Activated CD8-positive, alpha-beta memory T cell treated with anti-CD3 and anti-CD28 coated beads, Interleukin-2, amount 10 ng/mL, durations not matched to agents 7 days and 5 days (primary cell): ENCODE measurements at regions not wholly inside any gene's neighbourhood (a gene's known extent, or its start where the extent isn't known, plus 50 kb on each side); places are given as distances from the start of the nearest gene placed in this dataset.
A peak's percentile ranks its signal among the peaks of the same experiment; 100 is the strongest.

Experiments used
- ATAC-seq: fragments of 150-1000 bp; cut with Tn5 transposase; one replicate; pipeline ENCODE4 v1.10.0; 2021; ENCODE audit warnings: moderate library complexity
- CTCF ChIA-PET: fragments of 350-600 bp; sonication (Branson Sonifier 250); formaldehyde crosslinking; loops from one replicate; lab custom pipeline; 2021; ENCODE audit warnings: antibody characterized with exemption; lab: Charles Lee
- DNase-seq: peaks from one replicate; pipeline ENCODE4 v3.0.0-alpha.2; 2020
- H3K27ac Mint-ChIP-seq: one replicate; pipeline ENCODE4 v1.8.0; 2021; ENCODE audit warnings: mild to moderate bottlenecking, mixed read lengths
- H3K27me3 Mint-ChIP-seq: one replicate; pipeline ENCODE4 v1.8.0; 2021; ENCODE audit warnings: mixed read lengths
- H3K36me3 Mint-ChIP-seq: one replicate; pipeline ENCODE4 v1.8.0; 2021; ENCODE audit warnings: mild to moderate bottlenecking, mixed read lengths
- H3K4me1 Mint-ChIP-seq: one replicate; pipeline ENCODE4 v1.8.0; 2021; ENCODE audit warnings: mixed read lengths
- H3K4me3 Mint-ChIP-seq: one replicate; pipeline ENCODE4 v1.8.0; 2021; ENCODE audit warnings: mild to moderate bottlenecking, moderate library complexity, mixed read lengths
- H3K9me3 Mint-ChIP-seq: one replicate; pipeline ENCODE4 v1.8.0; 2022; ENCODE audit warnings: low read depth, mixed read lengths

DNA sequence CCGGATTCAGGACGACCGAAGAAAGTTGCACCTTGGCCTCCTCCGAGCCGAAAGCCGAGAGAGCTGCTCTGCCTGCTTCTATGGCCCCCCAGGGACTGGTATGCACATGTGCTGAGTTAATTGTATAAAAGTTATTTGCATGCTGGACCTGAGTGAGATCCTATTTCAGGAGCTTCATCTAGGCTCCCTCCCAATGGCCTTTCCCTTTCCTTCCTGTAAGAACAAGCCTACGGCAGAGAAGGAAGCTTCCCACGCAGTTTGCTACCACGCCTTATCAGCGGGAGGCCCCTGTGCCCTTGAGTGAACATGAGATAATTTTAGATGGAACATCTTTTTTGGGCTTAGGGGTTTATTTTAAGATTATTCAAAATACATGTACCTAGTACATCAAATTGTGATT is 65.9 kb downstream of the RIN2 start:
- Mint-ChIP-seq H3K36me3 (no peaks in the 10 kb centered on the region), H3K27me3 (no peaks in the 10 kb centered on the region), H3K4me3 (no peak overlapping the region), H3K4me1 (peaks cover 11% of the 10 kb centered on the region), H3K9me3 (no peaks in the 10 kb centered on the region), H3K27ac (no peak overlapping the region)
- CTCF ChIA-PET: no interaction called here
- ATAC-seq (no peak), DNase-seq (no peak)

DNA sequence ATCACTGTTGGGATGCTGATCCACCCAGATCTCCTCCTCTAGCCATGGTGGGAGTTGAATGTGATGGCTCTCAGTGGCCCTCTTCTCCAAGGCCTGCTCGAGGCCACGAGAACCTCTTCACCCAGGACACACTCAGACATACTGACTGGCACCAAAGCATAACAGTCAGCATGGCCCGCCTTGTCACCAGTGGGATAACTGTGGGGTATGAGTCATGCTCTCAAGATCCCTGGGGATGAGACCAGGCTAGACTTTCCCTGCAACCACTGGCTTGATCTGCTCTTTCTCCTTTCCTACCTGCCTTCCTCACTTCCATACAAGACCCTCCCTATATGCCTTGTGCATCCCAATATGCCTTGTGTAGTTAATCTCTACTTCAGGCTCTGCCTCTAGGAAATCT is 66.8 kb downstream of the RIN2 start:
- DNase-seq: no peak
- H3K27ac Mint-ChIP-seq: no peak overlapping the region
- no peaks in the 10 kb centered on the region for H3K36me3 Mint-ChIP-seq
- no peak overlapping the region for H3K4me3 Mint-ChIP-seq
- CTCF ChIA-PET: no interaction called here
- ATAC-seq: no peak
- peaks cover 13% of the 10 kb centered on the region for H3K4me1 Mint-ChIP-seq
- no peaks in the 10 kb centered on the region for H3K9me3 Mint-ChIP-seq
- peaks cover 2% of the 10 kb centered on the region for H3K27me3 Mint-ChIP-seq

DNA sequence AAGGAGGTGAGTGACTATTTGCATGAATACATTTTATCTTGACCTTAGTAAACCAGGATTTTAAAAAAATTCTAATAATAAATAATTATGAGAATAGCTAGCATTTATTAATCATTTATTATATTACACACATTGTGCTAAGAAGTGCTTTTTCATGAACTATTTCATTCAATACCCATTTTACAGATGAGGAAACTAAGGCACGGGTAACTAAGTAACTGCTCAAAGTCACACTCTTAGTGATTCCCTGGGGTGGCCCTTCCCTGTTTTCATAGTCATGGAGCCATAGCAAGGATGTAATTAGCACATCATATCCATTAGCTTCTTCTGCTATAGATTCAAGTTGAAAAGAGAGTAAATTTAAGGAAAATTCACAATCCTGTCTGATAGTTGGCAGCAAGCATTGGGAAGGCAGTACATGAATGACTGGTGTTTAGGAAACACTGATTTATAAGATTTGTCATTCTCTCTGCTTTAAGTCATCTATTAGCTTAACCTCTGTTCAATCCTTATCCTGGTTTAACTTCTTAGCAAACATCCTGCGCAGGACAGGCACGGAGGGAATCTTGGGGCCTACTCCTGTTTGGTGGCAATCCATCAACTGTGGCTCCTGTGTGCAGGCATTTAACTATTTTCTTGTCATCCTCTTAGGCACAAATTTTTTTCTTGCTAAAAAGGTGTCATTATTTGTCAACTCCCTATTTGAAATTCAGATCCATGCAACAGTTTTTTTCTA is 68.3 kb downstream of the RIN2 start:
- Mint-ChIP-seq H3K27ac (no peak overlapping the region), H3K9me3 (no peaks in the 10 kb centered on the region), H3K4me3 (no peak overlapping the region), H3K4me1 (peaks cover 13% of the 10 kb centered on the region), H3K36me3 (no peaks in the 10 kb centered on the region), H3K27me3 (peaks cover 5% of the 10 kb centered on the region)
- DNase-seq: no peak
- CTCF ChIA-PET: interaction anchor here (1.3 kb wide), 1 partner anchor 41 kb away, joined by 3 read pairs; no protein-coding TSS in a partner anchor
- ATAC-seq: no peak

DNA sequence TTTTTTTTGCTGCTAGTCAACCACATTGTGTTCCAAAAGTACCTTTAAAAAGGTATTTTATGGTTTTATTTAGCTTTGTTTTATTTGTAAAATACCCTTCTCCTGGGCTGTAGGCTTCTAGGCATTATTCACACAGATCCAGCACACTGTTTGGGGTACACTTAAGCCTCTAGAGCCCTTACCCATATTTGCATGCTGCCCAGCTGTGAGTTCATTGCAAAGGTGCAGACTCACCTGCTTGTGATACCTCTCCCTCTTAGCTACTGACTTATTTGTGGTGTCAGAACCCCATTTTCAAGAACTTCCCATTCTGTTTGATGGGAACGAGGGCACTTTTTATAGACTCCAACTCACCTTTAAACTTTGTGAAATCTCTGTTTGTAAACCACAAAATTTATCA is 69.8 kb downstream of the RIN2 start:
- H3K27ac Mint-ChIP-seq: no peak overlapping the region

DNA sequence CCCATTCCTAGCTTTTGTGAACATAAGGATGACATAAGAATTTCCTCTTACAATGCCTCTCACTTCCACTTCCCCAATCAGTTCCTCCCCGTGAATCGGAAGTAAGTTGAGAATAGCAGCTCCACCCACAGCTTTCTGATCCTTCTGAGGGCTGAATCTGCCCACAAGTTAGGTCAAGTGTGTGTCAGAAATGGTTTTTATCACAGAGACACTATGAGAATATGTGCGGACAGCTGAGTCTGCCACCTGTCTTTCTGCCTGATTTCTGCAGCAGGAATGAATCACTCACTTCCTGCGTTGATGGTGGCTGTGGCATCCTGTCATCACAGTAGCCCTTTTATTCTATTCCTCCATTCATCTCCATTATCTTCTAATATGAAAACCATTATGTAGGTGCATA is 70.2 kb downstream of the RIN2 start:
- Mint-ChIP-seq H3K4me1 (peaks cover 17% of the 10 kb centered on the region), H3K9me3 (no peaks in the 10 kb centered on the region), H3K27ac (no peak overlapping the region), H3K36me3 (no peaks in the 10 kb centered on the region), H3K4me3 (no peak overlapping the region), H3K27me3 (peaks cover 14% of the 10 kb centered on the region)
- CTCF ChIA-PET: interaction anchor here (1.0 to 1.6 kb wide), 2 partner anchors 21 to 42 kb away, joined by 3 to 5 read pairs; no protein-coding TSS in a partner anchor
- DNase-seq (peak; percentile 73), ATAC-seq (peak; percentile 89)

More for the DNA sequence above, 69.8 kb downstream of the RIN2 start:
- Mint-ChIP-seq H3K27me3 (peaks cover 12% of the 10 kb centered on the region), H3K4me3 (no peak overlapping the region), H3K4me1 (peaks cover 15% of the 10 kb centered on the region), H3K36me3 (no peaks in the 10 kb centered on the region), H3K9me3 (no peaks in the 10 kb centered on the region)
- DNase-seq: no peak
- CTCF ChIA-PET: interaction anchor here (1.0 to 1.6 kb wide), 3 partner anchors 21 to 42 kb away, joined by 3 to 5 read pairs (median 3); no protein-coding TSS in a partner anchor
- no peak for ATAC-seq

DNA sequence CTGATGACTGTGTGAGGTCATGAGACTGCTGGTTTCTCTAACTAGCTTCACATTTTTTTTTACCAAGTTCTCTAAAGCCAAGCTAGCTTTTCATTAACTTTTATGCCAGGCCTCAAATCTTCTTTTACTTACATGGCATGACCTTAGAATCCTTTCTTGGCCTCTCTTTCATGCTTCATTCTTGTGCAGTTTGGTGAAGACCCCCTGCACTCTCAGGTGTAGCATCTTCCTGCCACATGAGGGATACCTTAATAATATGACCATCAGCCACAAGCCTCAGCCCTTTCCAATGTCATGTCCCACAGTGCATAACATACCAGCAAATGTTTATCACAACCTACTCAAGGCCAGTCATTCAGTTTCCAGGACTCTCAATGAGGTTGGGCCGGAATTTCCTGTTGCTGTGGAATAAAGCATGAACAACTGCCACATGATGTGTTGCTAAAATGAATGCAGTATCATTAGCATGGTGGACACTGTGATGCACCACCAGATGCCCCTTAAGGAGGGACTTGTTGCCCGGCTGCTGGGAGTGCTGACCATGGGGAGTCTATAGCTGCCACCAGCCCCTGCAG is 72.2 kb downstream of the RIN2 start:
- ATAC-seq (no peak), DNase-seq (no peak)
- CTCF ChIA-PET: no interaction called here
- H3K4me3 Mint-ChIP-seq: no peak overlapping the region
- H3K36me3 Mint-ChIP-seq: no peaks in the 10 kb centered on the region
- peaks cover 17% of the 10 kb centered on the region for H3K4me1 Mint-ChIP-seq
- peaks cover 14% of the 10 kb centered on the region for H3K27me3 Mint-ChIP-seq
- no peak overlapping the region for H3K27ac Mint-ChIP-seq
- no peaks in the 10 kb centered on the region for H3K9me3 Mint-ChIP-seq

DNA sequence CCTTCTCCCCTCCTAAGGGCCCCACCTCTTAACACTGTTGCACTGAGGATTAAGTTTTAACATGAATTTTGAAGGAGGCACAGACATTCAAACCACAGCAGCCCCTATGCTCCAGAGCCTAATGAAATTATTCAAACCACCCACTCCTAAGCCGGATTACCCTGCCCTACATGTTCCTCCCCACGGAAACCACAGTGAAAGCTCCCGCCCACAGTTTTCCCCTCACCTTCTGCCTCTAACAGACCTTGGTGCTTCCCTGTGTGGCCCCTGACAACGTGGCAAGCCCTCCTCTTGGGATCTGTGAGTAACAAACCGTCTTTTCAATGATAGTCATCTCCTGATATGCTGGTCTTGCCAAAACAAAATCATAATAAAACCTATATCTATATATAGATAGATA is 74.8 kb downstream of the RIN2 start:
- no peaks in the 10 kb centered on the region for H3K36me3 Mint-ChIP-seq
- no peak overlapping the region for H3K27ac Mint-ChIP-seq
- H3K9me3 Mint-ChIP-seq: no peaks in the 10 kb centered on the region
- ATAC-seq (no peak), DNase-seq (no peak)
- peaks cover 22% of the 10 kb centered on the region for H3K27me3 Mint-ChIP-seq
- no peak overlapping the region for H3K4me3 Mint-ChIP-seq
- H3K4me1 Mint-ChIP-seq: peaks cover 16% of the 10 kb centered on the region
- CTCF ChIA-PET: no interaction called here

DNA sequence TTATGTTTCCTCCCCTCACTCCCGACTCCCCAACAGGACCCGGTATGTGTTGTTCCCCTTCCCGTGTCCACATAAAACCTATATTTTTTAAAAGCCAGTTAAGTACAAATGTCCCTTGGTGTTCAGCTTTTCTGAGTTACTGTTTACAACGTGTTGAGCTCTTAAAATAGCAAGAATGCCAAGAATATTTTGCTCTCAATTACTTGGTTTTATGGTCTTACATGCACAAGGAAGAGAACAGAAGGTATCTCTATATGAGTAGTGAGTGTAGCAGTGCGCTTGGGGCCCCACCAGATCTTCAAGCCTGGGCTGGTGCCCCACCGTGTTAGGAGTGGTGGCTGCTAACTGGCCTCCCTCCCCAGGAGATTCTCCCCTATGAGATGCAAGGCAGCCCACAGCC is 75.3 kb downstream of the RIN2 start:
- Mint-ChIP-seq H3K36me3 (no peaks in the 10 kb centered on the region), H3K4me3 (no peak overlapping the region), H3K27me3 (peaks cover 22% of the 10 kb centered on the region), H3K9me3 (no peaks in the 10 kb centered on the region), H3K27ac (no peak overlapping the region), H3K4me1 (peaks cover 11% of the 10 kb centered on the region)
- DNase-seq (no peak), ATAC-seq (no peak)
- CTCF ChIA-PET: no interaction called here

DNA sequence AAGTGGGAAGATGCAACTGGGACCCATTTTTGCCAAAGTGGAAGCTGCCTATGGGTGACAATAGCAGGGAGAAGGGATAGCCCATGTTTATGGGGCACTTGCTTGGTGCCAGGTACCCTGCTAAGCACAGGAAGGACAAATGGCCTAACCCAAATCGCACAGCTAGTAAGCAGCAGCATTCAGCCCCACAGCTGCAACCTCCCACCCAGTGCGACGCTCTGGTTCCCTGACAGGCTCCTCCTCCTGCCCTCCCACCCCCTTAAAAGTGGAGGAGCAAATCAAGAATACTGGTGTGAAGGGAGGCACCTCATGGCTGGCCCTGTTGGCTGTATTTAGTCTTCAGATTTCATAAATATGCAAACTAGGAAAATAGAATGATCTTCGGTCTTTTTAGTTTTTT is 76.2 kb downstream of the RIN2 start:
- Mint-ChIP-seq H3K4me1 (peaks cover 4% of the 10 kb centered on the region), H3K27me3 (peaks cover 21% of the 10 kb centered on the region), H3K9me3 (no peaks in the 10 kb centered on the region), H3K27ac (no peak overlapping the region), H3K36me3 (no peaks in the 10 kb centered on the region), H3K4me3 (no peak overlapping the region)
- CTCF ChIA-PET: no interaction called here
- DNase-seq: no peak
- no peak for ATAC-seq

DNA sequence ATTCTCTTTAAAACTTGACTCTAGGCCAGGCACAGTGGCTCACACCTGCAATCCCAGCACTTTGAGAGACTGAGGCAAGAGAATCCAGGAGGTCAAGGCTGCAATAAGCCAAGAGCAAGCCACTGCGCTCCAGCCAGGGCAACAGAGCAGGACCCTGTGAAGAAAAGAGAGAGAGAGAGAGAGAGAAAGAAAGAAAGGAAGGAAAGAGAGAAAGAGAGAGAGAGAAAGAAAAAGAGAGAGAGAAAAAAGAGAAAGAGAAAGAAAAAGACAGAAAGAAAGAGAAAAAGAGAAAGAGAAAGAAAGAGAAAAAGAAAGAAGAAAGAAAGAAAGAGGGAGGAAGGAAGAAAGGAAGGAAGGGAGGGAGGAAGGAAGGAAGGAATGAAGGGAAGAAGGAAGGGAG is 76.7 kb downstream of the RIN2 start:
- no peaks in the 10 kb centered on the region for H3K9me3 Mint-ChIP-seq
- no peak overlapping the region for H3K4me3 Mint-ChIP-seq
- H3K4me1 Mint-ChIP-seq: peaks cover 4% of the 10 kb centered on the region
- H3K36me3 Mint-ChIP-seq: no peaks in the 10 kb centered on the region
- CTCF ChIA-PET: no interaction called here
- no peak overlapping the region for H3K27ac Mint-ChIP-seq
- peaks cover 19% of the 10 kb centered on the region for H3K27me3 Mint-ChIP-seq
- no peak for ATAC-seq
- DNase-seq: no peak

DNA sequence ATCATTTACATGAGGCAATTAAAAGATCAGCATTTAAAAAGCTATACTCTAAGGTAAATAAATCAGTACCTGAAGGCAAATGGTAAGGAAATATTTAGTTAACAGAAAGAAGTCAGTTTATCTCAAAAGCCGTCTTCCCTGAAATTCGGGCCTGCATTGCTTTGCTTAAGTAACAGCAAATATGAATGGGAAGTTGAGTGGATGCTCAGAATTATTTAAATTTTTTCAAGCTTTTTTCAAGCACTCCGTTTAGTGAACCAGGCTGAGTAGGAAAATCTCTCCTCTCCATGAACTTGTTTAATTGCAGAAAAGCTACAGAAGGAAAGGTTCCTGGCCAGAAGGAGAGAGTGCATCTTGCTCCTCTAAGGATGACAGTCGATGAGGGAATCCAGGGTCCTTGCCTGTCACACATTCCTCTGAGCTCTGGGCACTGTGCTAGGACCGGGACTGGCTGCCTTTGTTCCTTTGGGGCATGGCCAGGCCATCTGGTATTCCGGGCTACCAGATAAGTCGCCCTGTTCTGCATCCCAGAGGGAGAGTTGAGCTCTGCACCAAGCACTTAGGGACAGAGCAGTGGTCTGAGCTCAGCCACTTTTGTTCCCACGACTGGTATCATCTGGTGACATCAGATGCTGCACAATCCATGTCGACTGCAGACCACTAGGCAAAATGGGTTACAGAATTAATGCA is 77.6 kb downstream of the RIN2 start:
- H3K9me3 Mint-ChIP-seq: no peaks in the 10 kb centered on the region
- H3K27me3 Mint-ChIP-seq: peaks cover 19% of the 10 kb centered on the region
- CTCF ChIA-PET: interaction anchor here (0.6 kb wide), 1 partner anchor 28 kb away, joined by 3 read pairs; no protein-coding TSS in a partner anchor

DNA sequence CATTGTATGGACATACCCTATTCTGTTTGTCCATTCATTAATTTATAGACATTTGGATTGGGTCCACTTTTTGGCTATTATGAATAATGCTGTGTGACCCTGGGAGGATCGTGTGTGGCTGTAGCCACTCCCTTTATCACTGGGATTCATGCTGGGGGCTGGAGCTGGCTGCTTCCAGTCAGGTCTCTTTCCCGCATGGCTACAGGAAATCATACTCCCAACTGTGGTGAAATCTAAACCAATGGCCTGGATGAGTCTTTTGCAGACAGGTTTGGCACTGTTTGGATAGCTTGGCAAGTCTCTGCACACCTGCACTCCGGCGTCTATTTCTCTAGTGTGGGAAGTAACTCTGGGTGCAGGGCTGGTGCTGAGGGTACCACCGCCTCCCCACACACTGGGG is 80.4 kb downstream of the RIN2 start:
- H3K27me3 Mint-ChIP-seq: peaks cover 10% of the 10 kb centered on the region
- no peaks in the 10 kb centered on the region for H3K9me3 Mint-ChIP-seq
- H3K36me3 Mint-ChIP-seq: no peaks in the 10 kb centered on the region
- ATAC-seq (no peak), DNase-seq (no peak)
- CTCF ChIA-PET: no interaction called here
- no peak overlapping the region for H3K4me3 Mint-ChIP-seq
- no peaks in the 10 kb centered on the region for H3K4me1 Mint-ChIP-seq
- H3K27ac Mint-ChIP-seq: no peak overlapping the region

More for the DNA sequence above, 77.6 kb downstream of the RIN2 start:
- peaks cover 4% of the 10 kb centered on the region for H3K4me1 Mint-ChIP-seq
- no peak overlapping the region for H3K27ac Mint-ChIP-seq
- DNase-seq: no peak
- no peak overlapping the region for H3K4me3 Mint-ChIP-seq
- ATAC-seq: no peak
- no peaks in the 10 kb centered on the region for H3K36me3 Mint-ChIP-seq

DNA sequence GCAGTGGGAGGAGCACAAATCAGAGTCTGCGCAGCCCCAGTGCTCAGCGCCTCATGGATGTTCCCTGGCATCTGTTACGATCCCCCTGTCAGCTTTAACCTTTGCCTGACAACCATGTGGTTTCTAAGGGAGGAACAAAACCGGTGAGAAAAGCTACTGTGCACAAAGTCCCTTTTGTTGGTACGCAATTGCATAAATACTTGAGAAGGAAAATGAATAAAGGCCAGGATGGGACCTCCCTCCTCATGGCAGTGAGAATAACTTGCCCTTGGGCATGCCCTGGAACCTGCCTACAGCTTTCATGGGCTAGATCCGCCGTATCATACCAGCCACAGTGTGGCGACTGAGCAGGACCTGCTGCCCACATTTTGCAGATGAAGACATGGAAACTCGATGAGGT is 81.0 kb downstream of the RIN2 start:
- peaks cover 10% of the 10 kb centered on the region for H3K27me3 Mint-ChIP-seq
- CTCF ChIA-PET: no interaction called here
- no peaks in the 10 kb centered on the region for H3K4me1 Mint-ChIP-seq
- no peak for DNase-seq
- H3K27ac Mint-ChIP-seq: no peak overlapping the region
- ATAC-seq: no peak
- no peak overlapping the region for H3K4me3 Mint-ChIP-seq
- H3K36me3 Mint-ChIP-seq: no peaks in the 10 kb centered on the region
- H3K9me3 Mint-ChIP-seq: no peaks in the 10 kb centered on the region
